AG10803 (cell line): ENCODE measurements at regions not wholly inside any gene's neighbourhood (a gene's known extent, or its start where the extent isn't known, plus 50 kb on each side); places are given as distances from the start of the nearest gene placed in this dataset.

Source experiments
- DNase-seq: peaks from one replicate; pipeline ENCODE4 v3.0.0; 2010; ENCODE audit warnings: low read depth
- H3K4me3 ChIP-seq: 2 replicates; pipeline ENCODE4 v1.5.1; 2011; ENCODE audit warnings: mild to moderate bottlenecking, low read length, control low read depth
- CTCF ChIP-seq: conservative IDR thresholded peaks from 2 replicates; pipeline ENCODE4 v1.5.1; 2011; ENCODE audit warnings: mild to moderate bottlenecking, low read length, control low read depth, inconsistent platforms

- H3K4me3 ChIP-seq: no peak overlapping the region
- no peak for TF ChIP-seq CTCF
- no peak for DNase-seq
These were observed 313.4 kb downstream of the ETNK1 start for GRCh38 chr12:22938323-22938722.

- H3K4me3 ChIP-seq: no peak overlapping the region
- no peak for TF ChIP-seq CTCF
- DNase-seq: no peak
These were observed 326.2 kb downstream of the ETNK1 start for GRCh38 chr12:22951206-22951605.

GRCh38 chr12:22956690-22957089 is 331.7 kb downstream of the ETNK1 start:
- no peak overlapping the region for H3K4me3 ChIP-seq
- no peak for TF ChIP-seq CTCF
- no peak for DNase-seq

GRCh38 chr12:22967171-22967570 is 342.2 kb downstream of the ETNK1 start:
- no peak for DNase-seq
- no peak overlapping the region for H3K4me3 ChIP-seq
- TF ChIP-seq CTCF: no peak

- DNase-seq: no peak
- no peak for TF ChIP-seq CTCF
- no peak overlapping the region for H3K4me3 ChIP-seq
These were observed 344.6 kb downstream of the ETNK1 start for GRCh38 chr12:22969521-22969920.

- H3K4me3 ChIP-seq: peak overlapping the region; percentile 5; the same call in 1 of the 2 replicates
- no peak for TF ChIP-seq CTCF
- peak; percentile 43 for DNase-seq
These were observed 346.3 kb downstream of the ETNK1 start for GRCh38 chr12:22971247-22971646.

- H3K4me3 ChIP-seq: peak overlapping the region; percentile 5; the same call in 1 of the 2 replicates
- no peak for TF ChIP-seq CTCF
- peak; percentile 70 for DNase-seq
These were observed 346.8 kb downstream of the ETNK1 start for GRCh38 chr12:22971701-22972191.
